HG02840 (cell line): ENCODE measurements at regions not wholly inside any gene's neighbourhood (a gene's known extent, or its start where the extent isn't known, plus 50 kb on each side); places are given as distances from the start of the nearest gene placed in this dataset.
"Not testable (repeated sequence)": the region's sequence is repeated elsewhere in the genome, so short reads cannot be mapped to it uniquely, and the experiment has no call there.

Source experiments
- ATAC-seq: cut with Tn5 transposase; IDR thresholded peaks from one replicate; pipeline ENCODE4 v1.9.1; 2021; ENCODE audit warnings: mild to moderate bottlenecking, moderate library complexity, moderate number of reproducible peaks; ENCODE audit not compliant: unreplicated experiment, low FRiP score

- not testable (repeated sequence) for ATAC-seq
Measured at GRCh38 chr1:166685891-166686290, 153.4 kb upstream of the POGK start.

DNA sequence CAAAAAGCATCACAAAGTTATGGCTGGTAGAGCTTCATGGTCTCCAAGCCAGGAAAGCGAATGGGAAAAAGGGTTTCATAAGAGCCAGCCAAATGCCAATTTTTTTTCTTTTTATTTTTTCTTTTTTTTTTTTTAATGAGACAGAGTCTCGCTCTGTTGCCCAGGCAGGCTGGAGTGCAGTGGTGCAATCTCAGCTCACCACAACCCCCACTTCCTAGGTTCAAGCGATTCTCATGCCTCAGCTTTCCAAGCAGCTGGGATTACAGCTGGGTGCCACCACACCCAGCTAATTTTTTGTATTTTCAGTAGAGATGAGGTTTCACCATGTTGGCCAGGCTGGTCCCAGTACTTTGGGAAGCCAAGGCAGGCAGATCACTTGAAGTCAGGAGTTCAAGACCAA is 148.7 kb upstream of the POGK start:
- not testable (repeated sequence) for ATAC-seq

DNA sequence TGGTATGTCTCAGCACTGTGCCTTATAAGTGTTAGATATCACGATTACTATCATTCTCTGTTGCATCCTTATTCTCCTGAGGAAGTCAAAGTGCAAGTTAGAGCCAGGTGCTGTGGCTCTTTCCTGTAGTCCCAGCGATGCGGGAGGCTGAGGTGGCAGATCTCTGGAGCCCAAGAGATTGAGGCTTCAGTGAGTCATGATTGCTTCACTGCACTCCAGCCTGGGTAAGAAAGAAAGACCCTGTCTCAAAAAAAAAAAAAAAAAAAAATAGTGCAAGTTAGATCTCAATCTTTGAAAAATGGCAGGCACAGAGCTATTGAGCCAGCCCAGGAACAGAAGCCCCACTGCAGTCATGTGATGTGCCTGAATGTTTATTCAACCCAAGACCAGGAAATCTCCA is 147.8 kb upstream of the POGK start:
- no peak for ATAC-seq

- ATAC-seq, result no peak
Measured at GRCh38 chr1:166692346-166692745, 146.9 kb upstream of the POGK start.

- ATAC-seq, result no peak
Measured at GRCh38 chr1:166693158-166693557, 146.1 kb upstream of the POGK start.

DNA sequence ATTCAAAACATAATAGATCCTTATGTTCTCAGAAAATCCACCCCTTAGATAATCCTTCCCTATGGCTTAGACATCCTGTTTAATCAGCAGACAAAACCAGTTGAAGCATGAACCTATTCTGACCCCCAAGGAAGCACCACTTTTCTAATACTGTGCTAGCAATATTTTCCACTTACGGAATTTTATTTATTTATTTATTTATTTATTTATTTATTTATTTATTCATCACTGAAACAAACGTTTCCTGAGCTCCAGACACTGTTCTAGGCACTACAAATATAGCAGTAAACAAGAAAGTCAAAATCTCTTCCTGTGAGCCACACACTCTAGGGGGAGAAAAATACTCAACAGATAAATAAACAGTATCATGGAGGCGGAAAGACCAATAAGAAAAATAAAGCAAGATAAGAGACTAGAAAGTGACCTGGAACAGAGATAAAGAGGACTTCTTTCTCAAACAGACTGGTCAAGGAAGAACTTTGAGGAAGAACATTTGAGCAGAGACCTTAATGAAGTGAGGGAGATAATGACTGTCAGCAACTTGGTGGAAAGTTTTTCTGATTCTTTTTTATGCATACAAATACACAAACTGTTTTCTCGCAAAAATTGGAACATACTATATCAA is 145.5 kb upstream of the POGK start:
- no peak for ATAC-seq

DNA sequence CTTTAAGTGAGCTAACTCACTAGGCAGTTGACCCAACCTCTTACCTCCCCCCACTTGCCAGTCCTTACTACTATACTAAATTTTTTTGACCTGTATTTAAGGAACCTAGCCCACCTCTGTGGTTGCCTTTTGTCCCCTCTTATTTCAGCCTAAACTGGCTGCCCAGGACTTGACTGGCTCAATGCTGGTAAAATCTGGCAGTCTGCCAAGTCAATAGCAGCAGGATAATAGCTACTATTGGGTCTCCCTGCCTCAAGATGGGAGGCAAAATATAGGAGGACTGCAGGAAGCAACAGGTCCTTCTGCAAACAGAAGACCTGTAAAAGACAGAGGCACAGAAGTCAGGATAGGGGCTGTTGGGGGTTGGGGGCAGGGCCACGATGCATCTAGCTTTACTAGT is 144.2 kb upstream of the POGK start:
- no peak for ATAC-seq

DNA sequence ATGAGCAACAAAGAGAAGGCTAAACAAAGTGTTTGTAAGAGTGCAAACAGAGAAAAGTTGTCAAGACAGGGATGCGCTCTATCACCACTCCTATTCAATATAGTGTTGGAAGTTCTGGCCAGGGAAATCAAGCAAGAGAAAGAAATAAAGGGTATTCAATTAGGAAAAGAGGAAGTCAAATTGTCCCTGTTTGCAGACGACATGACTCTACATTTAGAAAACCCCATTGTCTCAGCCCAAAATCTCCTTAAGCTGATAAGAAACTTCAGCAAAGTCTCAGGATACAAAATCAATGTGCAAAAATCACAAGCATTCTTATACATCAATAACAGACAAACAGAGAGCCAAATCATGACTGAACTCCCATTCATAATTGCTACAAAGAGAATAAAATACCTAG is 143.4 kb upstream of the POGK start:
- not testable (repeated sequence) for ATAC-seq

DNA sequence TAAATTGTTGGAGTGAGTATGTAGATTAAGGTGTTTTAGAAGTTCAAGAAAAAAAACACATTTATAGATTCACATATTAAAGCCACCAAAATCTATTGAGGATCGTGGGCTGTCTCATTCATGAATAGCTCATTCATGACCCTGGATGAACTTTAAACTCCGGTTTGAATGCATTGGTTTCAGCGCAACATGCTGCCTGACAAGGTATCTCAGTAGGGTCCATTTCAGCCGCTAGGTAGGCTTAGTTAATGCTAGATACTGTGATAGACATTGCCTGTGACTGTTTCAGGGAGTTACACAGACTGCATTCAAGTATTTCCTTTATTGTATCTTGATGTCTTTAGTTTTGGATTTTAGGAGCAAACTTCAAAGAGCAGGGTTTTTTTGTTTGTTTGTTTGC is 140.5 kb upstream of the POGK start:
- no peak for ATAC-seq

- no peak for ATAC-seq
Measured at GRCh38 chr1:166699613-166700012, 139.7 kb upstream of the POGK start.

- ATAC-seq, result no peak
Measured at GRCh38 chr1:166700696-166701095, 138.6 kb upstream of the POGK start.

DNA sequence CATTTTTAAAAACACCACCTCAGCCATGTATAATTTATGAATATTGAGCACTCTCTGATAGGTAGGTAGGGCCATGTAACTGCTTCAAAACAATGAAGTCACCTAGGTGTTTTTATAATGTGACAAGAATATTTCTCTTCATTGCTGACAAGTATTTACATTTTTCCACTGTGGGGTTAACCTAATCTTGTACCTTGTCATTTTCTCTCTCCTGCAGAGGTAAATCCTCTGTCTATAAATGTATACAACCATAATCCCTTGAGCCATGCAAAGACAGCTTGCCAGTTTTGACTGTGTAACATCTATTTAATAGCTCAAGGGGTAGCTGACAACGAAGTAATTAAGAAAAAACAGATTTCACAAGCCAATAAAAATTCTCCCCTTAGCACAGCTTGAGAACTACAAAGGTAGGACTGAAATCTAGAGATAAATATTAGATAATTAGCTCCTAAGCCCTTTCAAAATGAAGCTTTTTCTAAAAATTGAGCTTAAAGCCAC is 137.6 kb upstream of the POGK start:
- no peak for ATAC-seq

DNA sequence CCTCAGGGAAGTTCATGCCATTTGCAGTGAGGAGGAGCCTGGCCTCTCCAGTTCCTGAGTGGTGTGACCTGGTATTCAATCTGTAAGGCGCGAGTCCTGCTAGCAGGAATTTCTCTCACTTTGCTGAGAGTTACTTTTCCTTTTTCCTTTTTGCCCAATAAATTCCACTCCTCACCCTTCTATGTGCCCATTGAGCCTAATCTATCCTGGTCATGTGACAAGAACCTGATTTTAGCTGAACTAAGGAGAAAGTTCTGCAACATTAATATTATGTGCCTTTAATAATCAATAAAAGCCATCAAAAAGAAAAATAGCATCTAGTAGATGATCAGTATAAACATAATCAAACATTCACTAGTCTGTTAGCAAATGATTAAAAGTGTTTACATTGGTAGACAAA is 136.1 kb upstream of the POGK start:
- ATAC-seq, result no peak

- no peak for ATAC-seq
Measured at GRCh38 chr1:166703726-166704462, 135.4 kb upstream of the POGK start.

GRCh38 chr1:166705376-166706289 is 133.6 kb upstream of the POGK start:
- ATAC-seq, result no peak

- ATAC-seq, result no peak
Measured at GRCh38 chr1:166716620-166717019, 122.7 kb upstream of the POGK start.

GRCh38 chr1:166721145-166721544 is 118.1 kb upstream of the POGK start:
- ATAC-seq, result no peak

- no peak for ATAC-seq
Measured at GRCh38 chr1:166730299-166730888, 108.9 kb upstream of the POGK start.

DNA sequence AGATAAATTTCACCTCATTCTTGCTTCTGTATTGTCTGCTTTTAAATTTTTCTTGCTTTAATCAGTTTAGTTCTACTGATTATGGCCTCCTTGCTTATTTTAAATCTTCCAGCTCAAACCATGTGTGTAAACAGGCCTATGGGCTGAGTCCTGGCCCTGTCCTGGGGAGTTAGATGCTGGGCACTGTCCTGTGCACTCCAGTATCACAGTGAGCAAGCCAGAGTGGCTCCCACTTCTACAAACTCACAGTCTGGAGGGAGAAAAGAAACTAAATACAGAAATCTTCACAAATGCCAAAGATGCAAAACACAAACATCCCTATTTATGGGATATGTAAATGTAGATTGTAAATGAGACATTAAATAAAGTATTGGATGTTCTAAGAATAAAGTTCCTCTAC is 101.1 kb upstream of the POGK start:
- no peak for ATAC-seq

DNA sequence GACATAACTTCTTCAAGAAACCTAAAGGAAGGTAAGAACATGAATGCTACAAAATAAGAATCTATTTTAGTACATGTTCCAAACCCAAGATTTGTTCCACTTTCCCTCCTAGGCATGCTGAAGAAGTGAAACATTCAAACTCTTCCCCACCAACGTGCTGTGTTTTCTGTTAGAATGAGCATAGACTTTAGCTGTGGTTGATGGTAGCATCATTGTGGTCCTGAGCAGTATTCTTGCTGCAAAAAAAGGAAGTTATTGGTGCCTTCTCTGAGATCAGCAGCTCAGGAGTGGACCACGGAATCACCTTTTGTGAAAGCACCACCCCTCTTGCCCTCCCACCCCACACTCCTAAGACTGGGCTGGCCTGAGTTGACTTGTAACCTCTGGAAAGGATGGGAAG is 100.4 kb upstream of the POGK start:
- no peak for ATAC-seq
